ENCODE measurements at regions not wholly inside any gene's neighbourhood (a gene's known extent, or its start where the extent isn't known, plus 50 kb on each side); places are given as distances from the start of the nearest gene placed in this dataset.

GRCh38 chr2:35598310-35598709, 757.3 kb upstream of the CRIM1 start:
- no peak for TF ChIP-seq CTCF (conservative IDR thresholded peaks at IDR 0.05; ENCODE audit: low read length)
- no peak for TF ChIP-seq EZH2phosphoT487 (IDR thresholded peaks at IDR 0.05; ENCODE audit: borderline replicate concordance)
